Mesendoderm (in vitro differentiated cells): ENCODE measurements at regions not wholly inside any gene's neighbourhood (a gene's known extent, or its start where the extent isn't known, plus 50 kb on each side); places are given as distances from the start of the nearest gene placed in this dataset.

Source experiments
- DNase-seq: peaks from one replicate; pipeline ENCODE4 v3.0.0; 2013
- H2AK5ac ChIP-seq: 2 replicates; pipeline ENCODE4 v1.6.1; 2013; ENCODE audit warnings: low read length, inconsistent platforms
- H2BK120ac ChIP-seq: 2 replicates; pipeline ENCODE4 v1.6.1; 2013; ENCODE audit warnings: low read depth, mild to moderate bottlenecking, low read length, moderate library complexity, mixed read lengths
- H2BK15ac ChIP-seq: replicated peaks from 2 replicates; pipeline ENCODE4 v1.6.1; 2013; ENCODE audit warnings: low read depth, mild to moderate bottlenecking, moderate library complexity
- H2BK5ac ChIP-seq: 2 replicates; pipeline ENCODE4 v1.6.1; 2013; ENCODE audit warnings: low read length, inconsistent platforms
- H3K18ac ChIP-seq: 2 replicates; pipeline ENCODE4 v1.6.1; 2013; ENCODE audit warnings: mild to moderate bottlenecking, low read length, mixed read lengths
- H3K23ac ChIP-seq: one replicate; pipeline ENCODE4 v1.6.1; 2013; ENCODE audit warnings: low read length
- H3K27ac ChIP-seq: 2 replicates; pipeline ENCODE4 v1.5.1; 2013; ENCODE audit warnings: low read depth, mild to moderate bottlenecking, inconsistent platforms, low read length, moderate library complexity
- H3K27me3 ChIP-seq: 2 replicates; pipeline ENCODE4 v1.6.1; 2013; ENCODE audit warnings: low read length, control low read depth, mild to moderate bottlenecking, inconsistent platforms; ENCODE audit not compliant: insufficient read depth, poor library complexity
- H3K36me3 ChIP-seq: 2 replicates; pipeline ENCODE4 v1.6.1; 2013; ENCODE audit warnings: low read length, inconsistent platforms; ENCODE audit not compliant: control insufficient read depth, insufficient read depth
- H3K4ac ChIP-seq: one replicate; pipeline ENCODE4 v1.6.1; 2013; ENCODE audit warnings: low read depth, mild to moderate bottlenecking, low read length, moderate library complexity
- H3K4me1 ChIP-seq: 2 replicates; pipeline ENCODE4 v1.6.1; 2013; ENCODE audit warnings: low read depth, low read length, inconsistent platforms; ENCODE audit not compliant: control insufficient read depth
- H3K4me2 ChIP-seq: 2 replicates; pipeline ENCODE4 v1.6.1; 2013; ENCODE audit warnings: low read length
- H3K4me3 ChIP-seq: 2 replicates; pipeline ENCODE4 v1.5.1; 2013; ENCODE audit warnings: mild to moderate bottlenecking, low read length
- H3K56ac ChIP-seq: one replicate; pipeline ENCODE4 v1.6.1; 2013; ENCODE audit warnings: low read length
- H3K79me1 ChIP-seq: 2 replicates; pipeline ENCODE4 v1.6.1; 2013; ENCODE audit warnings: low read length, inconsistent platforms
- H3K79me2 ChIP-seq: 2 replicates; pipeline ENCODE4 v1.6.1; 2013; ENCODE audit warnings: mild to moderate bottlenecking, low read length; ENCODE audit not compliant: control insufficient read depth, insufficient read depth
- H3K9ac ChIP-seq: 2 replicates; pipeline ENCODE4 v1.6.1; 2013; ENCODE audit warnings: low read length, inconsistent platforms
- H4K5ac ChIP-seq: one replicate; pipeline ENCODE4 v1.6.1; 2013; ENCODE audit warnings: low read length
- H4K8ac ChIP-seq: one replicate; pipeline ENCODE4 v1.6.1; 2013; ENCODE audit warnings: low read depth, mild to moderate bottlenecking, control low read depth, low read length, moderate library complexity
- WGBS: extraction: QIAGEN DNeasy Blood & Tissue Kit; methylation state at CpG from one replicate; pipeline ENCODE4 v1.1.7; 2013; ENCODE audit warnings: low lambda C conversion rate, missing lambda C conversion rate; ENCODE audit not compliant: insufficient coverage; ENCODE audit errors: extremely low coverage; 5-methylcytosine and 5-hydroxymethylcytosine counted together

GRCh38 chr20:40319741-40320516, 369.1 kb downstream of the MAFB start:
- H2BK5ac ChIP-seq = no peak overlapping the region
- H2BK120ac ChIP-seq = no peak overlapping the region
- H4K8ac ChIP-seq = no peak overlapping the region
- no peak overlapping the region for H4K5ac ChIP-seq
- WGBS = no CpG with 5 or more reads among the region's 15 CpGs
- no peak overlapping the region for H2BK15ac ChIP-seq
- H3K79me1 ChIP-seq = no peaks in the 10 kb centered on the region
- H3K79me2 ChIP-seq = no peaks in the 10 kb centered on the region
- no peak for DNase-seq
- no peak overlapping the region for H3K18ac ChIP-seq
- no peak overlapping the region for H2AK5ac ChIP-seq
- H3K56ac ChIP-seq = no peak overlapping the region
- H3K4me2 ChIP-seq = no peak overlapping the region
- no peak overlapping the region for H3K27ac ChIP-seq
- H3K4me1 ChIP-seq = no peaks in the 10 kb centered on the region
- H3K27me3 ChIP-seq = no peaks in the 10 kb centered on the region
- H3K36me3 ChIP-seq = no peaks in the 10 kb centered on the region
- no peak overlapping the region for H3K9ac ChIP-seq
- H3K4me3 ChIP-seq = no peak overlapping the region
- H3K23ac ChIP-seq = no peak overlapping the region
- H3K4ac ChIP-seq = no peak overlapping the region

GRCh38 chr20:40319056-40319455, 370.0 kb downstream of the MAFB start:
- Histone ChIP-seq H2BK15ac (no peak overlapping the region), H2BK5ac (no peak overlapping the region), H3K27me3 (no peaks in the 10 kb centered on the region), H4K5ac (no peak overlapping the region), H3K79me2 (no peaks in the 10 kb centered on the region), H3K4ac (no peak overlapping the region), H3K36me3 (no peaks in the 10 kb centered on the region), H2AK5ac (no peak overlapping the region), H3K4me2 (no peak overlapping the region), H4K8ac (no peak overlapping the region), H3K4me3 (no peak overlapping the region), H3K4me1 (no peaks in the 10 kb centered on the region), H3K27ac (no peak overlapping the region), H3K79me1 (no peaks in the 10 kb centered on the region), H3K23ac (no peak overlapping the region), H3K18ac (no peak overlapping the region), H3K9ac (no peak overlapping the region), H3K56ac (no peak overlapping the region), H2BK120ac (no peak overlapping the region)
- no peak for DNase-seq
- WGBS = no CpG with 5 or more reads among the region's 3 CpGs

- Histone ChIP-seq H4K8ac (no peak overlapping the region), H3K56ac (no peak overlapping the region), H2BK15ac (no peak overlapping the region), H3K4me3 (no peak overlapping the region), H3K27me3 (no peaks in the 10 kb centered on the region), H4K5ac (no peak overlapping the region), H2AK5ac (no peak overlapping the region), H3K4me2 (no peak overlapping the region), H3K27ac (no peak overlapping the region), H2BK5ac (no peak overlapping the region), H3K36me3 (no peaks in the 10 kb centered on the region), H3K9ac (no peak overlapping the region), H3K79me1 (no peaks in the 10 kb centered on the region), H3K4me1 (no peaks in the 10 kb centered on the region), H3K79me2 (no peaks in the 10 kb centered on the region), H3K4ac (no peak overlapping the region), H3K18ac (no peak overlapping the region), H2BK120ac (no peak overlapping the region), H3K23ac (no peak overlapping the region)
- DNase-seq = no peak
- no CpG with 5 or more reads among the region's 5 CpGs for WGBS
Measured at GRCh38 chr20:40317156-40317790, 371.8 kb downstream of the MAFB start.

DNA sequence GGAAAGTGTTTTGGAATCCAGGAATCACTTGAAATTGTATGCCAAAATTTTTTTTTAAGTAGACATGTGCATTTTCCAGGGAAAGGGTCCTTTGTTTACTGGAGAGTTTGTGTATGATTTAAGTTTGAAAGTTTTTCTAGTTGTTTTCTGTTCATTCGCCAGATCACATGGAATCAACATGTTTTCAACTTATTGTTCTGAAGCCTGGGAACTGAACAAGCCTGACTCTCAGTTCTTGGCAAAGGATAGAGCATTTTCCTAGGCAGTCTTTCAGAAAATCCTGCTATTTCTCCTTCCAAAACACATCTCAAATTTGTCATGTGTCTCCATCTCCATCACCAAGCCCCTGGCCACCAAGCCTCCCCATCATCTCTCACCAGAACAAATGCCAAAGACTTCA, 374.8 kb downstream of the MAFB start:
- no peak overlapping the region for H2BK15ac ChIP-seq
- no peaks in the 10 kb centered on the region for H3K27me3 ChIP-seq
- H3K4me3 ChIP-seq = no peak overlapping the region
- H3K4me1 ChIP-seq = no peaks in the 10 kb centered on the region
- H3K18ac ChIP-seq = no peak overlapping the region
- no peak overlapping the region for H3K9ac ChIP-seq
- no peaks in the 10 kb centered on the region for H3K79me2 ChIP-seq
- H3K79me1 ChIP-seq = no peaks in the 10 kb centered on the region
- no peak overlapping the region for H3K4me2 ChIP-seq
- no peak overlapping the region for H3K4ac ChIP-seq
- H2AK5ac ChIP-seq = no peak overlapping the region
- no peak overlapping the region for H3K23ac ChIP-seq
- H4K5ac ChIP-seq = no peak overlapping the region
- H4K8ac ChIP-seq = no peak overlapping the region
- no peak overlapping the region for H3K27ac ChIP-seq
- H3K36me3 ChIP-seq = no peaks in the 10 kb centered on the region
- DNase-seq = no peak
- no peak overlapping the region for H2BK120ac ChIP-seq
- H3K56ac ChIP-seq = no peak overlapping the region
- no peak overlapping the region for H2BK5ac ChIP-seq
- no CpG with 5 or more reads among the region's 1 CpG for WGBS

DNA sequence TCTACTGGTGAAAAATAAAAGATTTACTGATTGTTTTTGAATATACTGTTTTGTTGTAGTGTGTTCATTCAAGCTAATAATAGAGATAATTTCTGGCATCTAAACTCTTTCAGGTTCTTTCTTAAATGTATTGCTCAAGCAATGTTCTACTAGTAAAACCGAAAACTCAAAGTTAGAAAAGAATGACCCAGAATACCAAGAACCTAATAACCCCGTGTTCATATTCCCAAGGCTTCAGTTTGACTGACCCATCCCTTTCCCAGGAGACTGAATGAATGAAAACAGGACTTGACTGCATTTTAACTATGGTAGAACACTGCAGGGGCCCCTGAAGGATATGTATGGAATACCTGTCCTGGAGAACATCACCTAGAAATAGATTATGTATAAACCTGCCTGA, 375.3 kb downstream of the MAFB start:
- Histone ChIP-seq H3K27ac (no peak overlapping the region), H3K23ac (no peak overlapping the region), H3K4ac (no peak overlapping the region), H3K79me1 (no peaks in the 10 kb centered on the region), H2AK5ac (no peak overlapping the region), H4K5ac (no peak overlapping the region), H3K56ac (no peak overlapping the region), H3K79me2 (no peaks in the 10 kb centered on the region), H2BK5ac (no peak overlapping the region), H3K4me1 (no peaks in the 10 kb centered on the region), H3K4me3 (no peak overlapping the region), H3K27me3 (no peaks in the 10 kb centered on the region), H3K9ac (no peak overlapping the region), H2BK120ac (no peak overlapping the region), H3K4me2 (no peak overlapping the region), H3K36me3 (no peaks in the 10 kb centered on the region), H2BK15ac (no peak overlapping the region), H3K18ac (no peak overlapping the region), H4K8ac (no peak overlapping the region)
- no CpG with 5 or more reads among the region's 2 CpGs for WGBS
- no peak for DNase-seq
